C4-2B (cell line): ENCODE measurements at regions not wholly inside any gene's neighbourhood (a gene's known extent, or its start where the extent isn't known, plus 50 kb on each side); places are given as distances from the start of the nearest gene placed in this dataset.

ENCODE experiments used
- CTCF ChIP-seq: fragments of 450-650 bp; conservative IDR thresholded peaks from 2 replicates; pipeline ENCODE4 v1.5.1; 2017; ENCODE audit warnings: mild to moderate bottlenecking
- ZFX ChIP-seq: fragments of 450-650 bp; IDR thresholded peaks from 2 replicates; pipeline ENCODE4 v1.6.1; 2017

- no peak for TF ChIP-seq CTCF
- no peak for TF ChIP-seq ZFX
Measured at GRCh38 chr4:176492646-176493302, 173.0 kb downstream of the SPCS3 start.
